HG03521 (cell line): ENCODE measurements at regions not wholly inside any gene's neighbourhood (a gene's known extent, or its start where the extent isn't known, plus 50 kb on each side); places are given as distances from the start of the nearest gene placed in this dataset.
"Not testable (repeated sequence)": the region's sequence is repeated elsewhere in the genome, so short reads cannot be mapped to it uniquely, and the experiment has no call there.

Experiments used
- ATAC-seq: cut with Tn5 transposase; IDR thresholded peaks from one replicate; pipeline ENCODE4 v1.9.1; 2021; ENCODE audit warnings: mild to moderate bottlenecking, moderate library complexity; ENCODE audit not compliant: unreplicated experiment

- no peak for ATAC-seq
Measured at GRCh38 chr6:106885679-106886078, 88.8 kb downstream of the CD24 start.

GRCh38 chr6:106884576-106884975, 90.0 kb downstream of the CD24 start:
- no peak for ATAC-seq

GRCh38 chr6:106883808-106884262, 90.7 kb downstream of the CD24 start:
- ATAC-seq = no peak

- ATAC-seq = no peak
Measured at GRCh38 chr6:106882601-106883518, 91.7 kb downstream of the CD24 start.

GRCh38 chr6:106882138-106882537, 92.4 kb downstream of the CD24 start:
- ATAC-seq = no peak

- ATAC-seq = no peak
Measured at GRCh38 chr6:106880952-106881351, 93.6 kb downstream of the CD24 start.

GRCh38 chr6:106875782-106876321, 98.7 kb downstream of the CD24 start:
- no peak for ATAC-seq

GRCh38 chr6:106874481-106874880, 100.0 kb downstream of the CD24 start:
- ATAC-seq = no peak

- ATAC-seq = no peak
Measured at GRCh38 chr6:106872049-106872448, 102.5 kb downstream of the CD24 start.

GRCh38 chr6:106870824-106871717, 103.5 kb downstream of the CD24 start:
- no peak for ATAC-seq

- ATAC-seq = no peak
Measured at GRCh38 chr6:106870069-106870468, 104.5 kb downstream of the CD24 start.

GRCh38 chr6:106869203-106869602, 105.3 kb downstream of the CD24 start:
- no peak for ATAC-seq

GRCh38 chr6:106866875-106867658, 107.5 kb downstream of the CD24 start:
- ATAC-seq = no peak

GRCh38 chr6:106862858-106863257, 111.7 kb downstream of the CD24 start:
- ATAC-seq = no peak

- ATAC-seq = no peak
Measured at GRCh38 chr6:106860940-106861339, 113.6 kb downstream of the CD24 start.

GRCh38 chr6:106858653-106859092, 115.9 kb downstream of the CD24 start:
- ATAC-seq = no peak

GRCh38 chr6:106857771-106858652, 116.5 kb downstream of the CD24 start:
- ATAC-seq = no peak

- not testable (repeated sequence) for ATAC-seq
Measured at GRCh38 chr6:106857310-106857709, 117.2 kb downstream of the CD24 start.

- ATAC-seq = no peak
Measured at GRCh38 chr6:106856227-106856874, 118.2 kb downstream of the CD24 start.
